ENCODE measurements at regions not wholly inside any gene's neighbourhood (a gene's known extent, or its start where the extent isn't known, plus 50 kb on each side); places are given as distances from the start of the nearest gene placed in this dataset.

DNA sequence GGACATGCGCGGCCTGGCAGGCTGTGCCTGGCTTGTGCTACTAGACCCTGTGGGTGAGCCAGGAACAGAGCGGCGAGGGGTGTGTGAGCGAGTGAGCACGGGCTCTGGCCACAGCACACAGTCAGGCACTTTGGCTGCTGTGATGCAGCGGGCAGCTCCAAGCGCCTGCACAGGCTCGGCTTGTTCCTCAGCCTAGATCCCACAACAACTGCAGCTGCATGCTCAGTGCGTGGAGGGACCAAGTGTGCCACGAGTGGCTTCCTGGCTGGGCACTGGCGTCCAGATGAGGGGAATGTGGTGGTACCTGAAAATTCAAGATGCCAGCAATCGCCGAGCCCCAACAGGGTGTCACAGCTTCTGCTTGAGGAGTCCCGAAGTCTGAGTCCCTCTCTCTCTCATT is 1056.6 kb downstream of the RAPGEF2 start:
- no peaks in the 10 kb centered on the region for H3K27me3 ChIP-seq (replicated peaks in 1 of 2; ENCODE audit: control insufficient read depth in 2 of 2, insufficient read depth in 2 of 2, low read length in 1 of 2)
- ATAC-seq (no peak), DNase-seq (ENCODE audit: low read depth, low spot score) (no peak), FAIRE-seq (no peak)
- ChIA-PET CTCF (interaction anchor here (0.6 kb wide), 1 partner anchor 11 kb away, joined by 3 read pairs; no protein-coding TSS in a partner anchor), POLR2A (no interaction called here), RAD21 (ENCODE audit: unreplicated experiment) (no interaction called here), SMC1A (ENCODE audit: uncharacterized antibody, unreplicated experiment) (no interaction called here)
- no peaks in the 10 kb centered on the region for H3K79me2 ChIP-seq (ENCODE audit: control insufficient read depth, insufficient read depth, low read length)
- no peaks in the 10 kb centered on the region for H3K4me1 ChIP-seq (ENCODE audit: control insufficient read depth, insufficient read depth, low read length)
- no peaks in the 10 kb centered on the region for H3K9me3 ChIP-seq (replicated peaks; ENCODE audit: control insufficient read depth, insufficient read depth, low read length)
- 47% methylated on average over 15 of the region's 15 CpGs for WGBS (ENCODE audit: insufficient coverage, insufficient replicate concordance, low lambda C conversion rate, missing lambda C conversion rate)
- no peak overlapping the region for H3K9ac ChIP-seq (ENCODE audit: control insufficient read depth, insufficient read depth, low read length)
- no peaks in the 10 kb centered on the region for H4K20me1 ChIP-seq (ENCODE audit: control insufficient read depth, insufficient read depth)
- H3K4me3 ChIP-seq, result no peak overlapping the region
- intact Hi-C loops (cut with micrococcal nuclease; ENCODE audit: unreplicated experiment) (no loop called here), in situ Hi-C loops (cut with MboI) (loop anchor here (5.0 kb wide), 1 partner anchor 42 kb away; no protein-coding TSS in a partner anchor)
- no peak overlapping the region for H2AFZ ChIP-seq (ENCODE audit: control insufficient read depth, low read depth, low read length)
- H3K36me3 ChIP-seq (ENCODE audit: control insufficient read depth in 2 of 2, insufficient read depth in 2 of 2, low read length in 1 of 2), result no peaks in the 10 kb centered on the region
- no peak overlapping the region for H3K4me2 ChIP-seq (ENCODE audit: control insufficient read depth, insufficient read depth)
- H3K27ac ChIP-seq (ENCODE audit: control insufficient read depth, insufficient read depth), result no peak overlapping the region
- TF ChIP-seq, protein P1, sequence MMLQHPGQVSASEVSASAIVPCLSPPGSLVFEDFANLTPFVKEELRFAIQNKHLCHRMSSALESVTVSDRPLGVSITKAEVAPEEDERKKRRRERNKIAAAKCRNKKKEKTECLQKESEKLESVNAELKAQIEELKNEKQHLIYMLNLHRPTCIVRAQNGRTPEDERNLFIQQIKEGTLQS (IDR thresholded peaks at IDR 0.05; ENCODE audit: borderline replicate concordance, extremely low read depth, low read depth, low read length), result no peak
- TF ChIP-seq CREB1 (IDR thresholded peaks at IDR 0.05; ENCODE audit: low read depth), result no peak
- TF ChIP-seq JUNB (IDR thresholded peaks at IDR 0.05), result no peak
- no peak for TF ChIP-seq PAX8 (IDR thresholded peaks at IDR 0.05)
- no peak for TF ChIP-seq NFIC (IDR thresholded peaks at IDR 0.05; ENCODE audit: low read depth, low read length)
- no peak for TF ChIP-seq SUZ12 (IDR thresholded peaks at IDR 0.05; ENCODE audit: unreplicated experiment)
- TF ChIP-seq SMAD5 (IDR thresholded peaks at IDR 0.05; ENCODE audit: low read depth), result no peak
- TF ChIP-seq CBX3 (IDR thresholded peaks at IDR 0.05; ENCODE audit: borderline replicate concordance, low read depth), result no peak
- TF ChIP-seq, protein P2, sequence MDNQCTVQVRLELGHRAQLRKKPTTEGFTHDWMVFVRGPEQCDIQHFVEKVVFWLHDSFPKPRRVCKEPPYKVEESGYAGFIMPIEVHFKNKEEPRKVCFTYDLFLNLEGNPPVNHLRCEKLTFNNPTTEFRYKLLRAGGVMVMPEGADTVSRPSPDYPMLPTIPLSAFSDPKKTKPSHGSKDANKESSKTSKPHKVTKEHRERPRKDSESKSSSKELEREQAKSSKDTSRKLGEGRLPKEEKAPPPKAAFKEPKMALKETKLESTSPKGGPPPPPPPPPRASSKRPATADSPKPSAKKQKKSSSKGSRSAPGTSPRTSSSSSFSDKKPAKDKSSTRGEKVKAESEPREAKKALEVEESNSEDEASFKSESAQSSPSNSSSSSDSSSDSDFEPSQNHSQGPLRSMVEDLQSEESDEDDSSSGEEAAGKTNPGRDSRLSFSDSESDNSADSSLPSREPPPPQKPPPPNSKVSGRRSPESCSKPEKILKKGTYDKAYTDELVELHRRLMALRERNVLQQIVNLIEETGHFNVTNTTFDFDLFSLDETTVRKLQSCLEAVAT (IDR thresholded peaks at IDR 0.05), result no peak
- TF ChIP-seq FOS (IDR thresholded peaks at IDR 0.05; ENCODE audit: borderline replicate concordance, extremely low read depth, insufficient read length), result no peak
- TF ChIP-seq, protein P3, sequence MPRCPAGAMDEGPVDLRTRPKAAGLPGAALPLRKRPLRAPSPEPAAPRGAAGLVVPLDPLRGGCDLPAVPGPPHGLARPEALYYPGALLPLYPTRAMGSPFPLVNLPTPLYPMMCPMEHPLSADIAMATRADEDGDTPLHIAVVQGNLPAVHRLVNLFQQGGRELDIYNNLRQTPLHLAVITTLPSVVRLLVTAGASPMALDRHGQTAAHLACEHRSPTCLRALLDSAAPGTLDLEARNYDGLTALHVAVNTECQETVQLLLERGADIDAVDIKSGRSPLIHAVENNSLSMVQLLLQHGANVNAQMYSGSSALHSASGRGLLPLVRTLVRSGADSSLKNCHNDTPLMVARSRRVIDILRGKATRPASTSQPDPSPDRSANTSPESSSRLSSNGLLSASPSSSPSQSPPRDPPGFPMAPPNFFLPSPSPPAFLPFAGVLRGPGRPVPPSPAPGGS (IDR thresholded peaks at IDR 0.05; ENCODE audit: borderline replicate concordance, insufficient read depth, low read depth, low read length, poor library complexity, severe bottlenecking), result no peak
- no peak for TF ChIP-seq SMC3 (IDR thresholded peaks at IDR 0.05; ENCODE audit: borderline replicate concordance, low read length)
- TF ChIP-seq MYB (IDR thresholded peaks at IDR 0.05; ENCODE audit: borderline replicate concordance, low read depth, low read length), result no peak
- TF ChIP-seq EP300 (IDR thresholded peaks at IDR 0.05; ENCODE audit: borderline replicate concordance in 1 of 2, control insufficient read depth in 1 of 2, low read depth in 2 of 2, low read length in 2 of 2), result no peak
- TF ChIP-seq RAD51 (IDR thresholded peaks at IDR 0.05), result no peak
- BruUV-seq (replicated peaks), result no TSS peak
